ENCODE measurements at regions not wholly inside any gene's neighbourhood (a gene's known extent, or its start where the extent isn't known, plus 50 kb on each side); places are given as distances from the start of the nearest gene placed in this dataset.
A peak's percentile ranks its signal among the peaks of the same experiment; 100 is the strongest.

GRCh38 chr13:91278888-91279287, 68.6 kb upstream of the MIR17HG start:
- Histone ChIP-seq H3K4me3 (ENCODE audit: control insufficient read depth in 1 of 7, extremely low read depth in 1 of 7, insufficient read depth in 4 of 7, low read depth in 2 of 7, low read length in 6 of 7) (peak overlapping the region in 2 of 7 experiments; percentile 4 to 22), H3K4me1 (ENCODE audit: control extremely low read depth in 1 of 4, control insufficient read depth in 4 of 4, insufficient read depth in 4 of 4, low read length in 3 of 4) (peaks cover 3 to 31% (median 16%) of the 10 kb centered on the region in 4 experiments), H3K27ac (ENCODE audit: insufficient read depth in 1 of 2, low read depth in 1 of 2, low read length in 2 of 2, poor library complexity in 1 of 2, severe bottlenecking in 2 of 2) (no peak overlapping the region), H3K27me3 (replicated peaks in 2 of 5; ENCODE audit: control insufficient read depth in 4 of 5, insufficient read depth in 5 of 5, low read length in 4 of 5) (no peaks in the 10 kb centered on the region), H3K9me3 (ENCODE audit: control extremely low read depth in 1 of 5, control insufficient read depth in 4 of 5, insufficient read depth in 2 of 5, low read depth in 1 of 5, low read length in 4 of 5) (peaks cover 0 to 17% (median 3%) of the 10 kb centered on the region in 5 experiments), H3K36me3 (ENCODE audit: control insufficient read depth in 4 of 4, insufficient read depth in 4 of 4, low read length in 3 of 4) (no peaks in the 10 kb centered on the region)
- ChIA-PET POLR2A (no interaction called here), CTCF (no interaction called here)
- DNase-seq = peak; percentile 65 to 98 (median 93)
- WGBS (ENCODE audit: insufficient coverage) = 8% methylated on average over 1 of the region's 2 CpGs

GRCh38 chr13:91280801-91281200, 66.7 kb upstream of the MIR17HG start:
- H3K36me3 ChIP-seq (ENCODE audit: control insufficient read depth in 4 of 4, insufficient read depth in 4 of 4, low read length in 3 of 4) = no peaks in the 10 kb centered on the region
- no peaks in the 10 kb centered on the region for H3K27me3 ChIP-seq (replicated peaks in 2 of 5; ENCODE audit: control insufficient read depth in 4 of 5, insufficient read depth in 5 of 5, low read length in 4 of 5)
- ChIA-PET POLR2A (no interaction called here), CTCF (no interaction called here)
- H3K27ac ChIP-seq (ENCODE audit: insufficient read depth in 1 of 2, low read depth in 1 of 2, low read length in 2 of 2, poor library complexity in 1 of 2, severe bottlenecking in 2 of 2) = no peak overlapping the region
- DNase-seq = peak; percentile 52 to 86 (median 84)
- no peak overlapping the region for H3K4me3 ChIP-seq (ENCODE audit: control insufficient read depth in 1 of 7, extremely low read depth in 1 of 7, insufficient read depth in 4 of 7, low read depth in 2 of 7, low read length in 6 of 7)
- H3K4me1 ChIP-seq (ENCODE audit: control extremely low read depth in 1 of 4, control insufficient read depth in 4 of 4, insufficient read depth in 4 of 4, low read length in 3 of 4) = peaks cover 3 to 35% (median 16%) of the 10 kb centered on the region in 4 experiments
- WGBS (ENCODE audit: insufficient coverage) = no CpG with 5 or more reads among the region's 2 CpGs
- peaks cover 0 to 17% (median 3%) of the 10 kb centered on the region in 5 experiments for H3K9me3 ChIP-seq (ENCODE audit: control extremely low read depth in 1 of 5, control insufficient read depth in 4 of 5, insufficient read depth in 2 of 5, low read depth in 1 of 5, low read length in 4 of 5)

- no peak for DNase-seq
- H3K4me1 ChIP-seq (ENCODE audit: control extremely low read depth in 1 of 4, control insufficient read depth in 4 of 4, insufficient read depth in 4 of 4, low read length in 3 of 4) = peaks cover 0 to 26% (median 9%) of the 10 kb centered on the region in 4 experiments
- H3K9me3 ChIP-seq (ENCODE audit: control extremely low read depth in 1 of 5, control insufficient read depth in 4 of 5, insufficient read depth in 2 of 5, low read depth in 1 of 5, low read length in 4 of 5) = peaks cover 0 to 4% (median 2%) of the 10 kb centered on the region in 5 experiments
- H3K36me3 ChIP-seq (ENCODE audit: control insufficient read depth in 4 of 4, insufficient read depth in 4 of 4, low read length in 3 of 4) = no peaks in the 10 kb centered on the region
- no peak overlapping the region for H3K27ac ChIP-seq (ENCODE audit: insufficient read depth in 1 of 2, low read depth in 1 of 2, low read length in 2 of 2, poor library complexity in 1 of 2, severe bottlenecking in 2 of 2)
- WGBS (ENCODE audit: insufficient coverage) = 94% methylated on average over 3 of the region's 10 CpGs
- POLR2A ChIA-PET = no interaction called here
- CTCF ChIA-PET = no interaction called here
- H3K27me3 ChIP-seq (replicated peaks in 2 of 5; ENCODE audit: control insufficient read depth in 4 of 5, insufficient read depth in 5 of 5, low read length in 4 of 5) = no peaks in the 10 kb centered on the region
- no peak overlapping the region for H3K4me3 ChIP-seq (ENCODE audit: control insufficient read depth in 1 of 7, extremely low read depth in 1 of 7, insufficient read depth in 4 of 7, low read depth in 2 of 7, low read length in 6 of 7)
Observed at GRCh38 chr13:91284335-91284734, 63.2 kb upstream of the MIR17HG start.

GRCh38 chr13:91286317-91286716, 61.2 kb upstream of the MIR17HG start:
- Histone ChIP-seq H3K27ac (ENCODE audit: insufficient read depth in 1 of 2, low read depth in 1 of 2, low read length in 2 of 2, poor library complexity in 1 of 2, severe bottlenecking in 2 of 2) (no peak overlapping the region), H3K36me3 (ENCODE audit: control insufficient read depth in 4 of 4, insufficient read depth in 4 of 4, low read length in 3 of 4) (no peaks in the 10 kb centered on the region), H3K9me3 (ENCODE audit: control extremely low read depth in 1 of 5, control insufficient read depth in 4 of 5, insufficient read depth in 2 of 5, low read depth in 1 of 5, low read length in 4 of 5) (peaks cover 0 to 4% (median 2%) of the 10 kb centered on the region in 5 experiments), H3K27me3 (replicated peaks in 2 of 5; ENCODE audit: control insufficient read depth in 4 of 5, insufficient read depth in 5 of 5, low read length in 4 of 5) (no peaks in the 10 kb centered on the region), H3K4me1 (ENCODE audit: control extremely low read depth in 1 of 4, control insufficient read depth in 4 of 4, insufficient read depth in 4 of 4, low read length in 3 of 4) (peaks cover 0 to 16% (median 2%) of the 10 kb centered on the region in 4 experiments), H3K4me3 (ENCODE audit: control insufficient read depth in 1 of 7, extremely low read depth in 1 of 7, insufficient read depth in 4 of 7, low read depth in 2 of 7, low read length in 6 of 7) (no peak overlapping the region)
- POLR2A ChIA-PET = no interaction called here
- CTCF ChIA-PET = no interaction called here
- WGBS (ENCODE audit: insufficient coverage) = no CpG with 5 or more reads among the region's 1 CpG
- no peak for DNase-seq

- Histone ChIP-seq H3K4me1 (ENCODE audit: control extremely low read depth in 1 of 4, control insufficient read depth in 4 of 4, insufficient read depth in 4 of 4, low read length in 3 of 4) (peaks cover 0 to 3% (median 1%) of the 10 kb centered on the region in 4 experiments), H3K36me3 (ENCODE audit: control insufficient read depth in 4 of 4, insufficient read depth in 4 of 4, low read length in 3 of 4) (no peaks in the 10 kb centered on the region), H3K27ac (ENCODE audit: insufficient read depth in 1 of 2, low read depth in 1 of 2, low read length in 2 of 2, poor library complexity in 1 of 2, severe bottlenecking in 2 of 2) (no peak overlapping the region), H3K9me3 (ENCODE audit: control extremely low read depth in 1 of 5, control insufficient read depth in 4 of 5, insufficient read depth in 2 of 5, low read depth in 1 of 5, low read length in 4 of 5) (peaks cover 0 to 4% (median 2%) of the 10 kb centered on the region in 5 experiments), H3K27me3 (replicated peaks in 2 of 5; ENCODE audit: control insufficient read depth in 4 of 5, insufficient read depth in 5 of 5, low read length in 4 of 5) (no peaks in the 10 kb centered on the region), H3K4me3 (ENCODE audit: control insufficient read depth in 1 of 7, extremely low read depth in 1 of 7, insufficient read depth in 4 of 7, low read depth in 2 of 7, low read length in 6 of 7) (no peak overlapping the region)
- ChIA-PET POLR2A (no interaction called here), CTCF (interaction anchor here (1.3 kb wide), 1 partner anchor 9 kb away, joined by 3 read pairs; no protein-coding TSS in a partner anchor)
- no peak for DNase-seq
- 98% methylated on average over 2 of the region's 2 CpGs for WGBS (ENCODE audit: insufficient coverage)
Observed at GRCh38 chr13:91291078-91291477, 56.4 kb upstream of the MIR17HG start.

- Histone ChIP-seq H3K4me1 (ENCODE audit: control extremely low read depth in 1 of 4, control insufficient read depth in 4 of 4, insufficient read depth in 4 of 4, low read length in 3 of 4) (peaks cover 0 to 3% (median 1%) of the 10 kb centered on the region in 4 experiments), H3K9me3 (ENCODE audit: control extremely low read depth in 1 of 5, control insufficient read depth in 4 of 5, insufficient read depth in 2 of 5, low read depth in 1 of 5, low read length in 4 of 5) (peaks cover 0 to 4% (median 2%) of the 10 kb centered on the region in 5 experiments), H3K36me3 (ENCODE audit: control insufficient read depth in 4 of 4, insufficient read depth in 4 of 4, low read length in 3 of 4) (no peaks in the 10 kb centered on the region), H3K4me3 (ENCODE audit: control insufficient read depth in 1 of 7, extremely low read depth in 1 of 7, insufficient read depth in 4 of 7, low read depth in 2 of 7, low read length in 6 of 7) (no peak overlapping the region), H3K27ac (ENCODE audit: insufficient read depth in 1 of 2, low read depth in 1 of 2, low read length in 2 of 2, poor library complexity in 1 of 2, severe bottlenecking in 2 of 2) (no peak overlapping the region), H3K27me3 (replicated peaks in 2 of 5; ENCODE audit: control insufficient read depth in 4 of 5, insufficient read depth in 5 of 5, low read length in 4 of 5) (no peaks in the 10 kb centered on the region)
- no peak for DNase-seq
- ChIA-PET CTCF (no interaction called here), POLR2A (no interaction called here)
- WGBS (ENCODE audit: insufficient coverage) = 96% methylated on average over 3 of the region's 7 CpGs
Observed at GRCh38 chr13:91292630-91293221, 54.8 kb upstream of the MIR17HG start.

GRCh38 chr13:91295712-91296410, 51.6 kb upstream of the MIR17HG start:
- H3K4me1 ChIP-seq (ENCODE audit: control extremely low read depth in 1 of 4, control insufficient read depth in 4 of 4, insufficient read depth in 4 of 4, low read length in 3 of 4) = peaks cover 0 to under 1% (median 0%) of the 10 kb centered on the region in 4 experiments
- H3K4me3 ChIP-seq (ENCODE audit: control insufficient read depth in 1 of 7, extremely low read depth in 1 of 7, insufficient read depth in 4 of 7, low read depth in 2 of 7, low read length in 6 of 7) = no peak overlapping the region
- ChIA-PET CTCF (interaction anchor here (0.7 to 1.5 kb wide), 3 partner anchors 16 to 793 kb away, joined by 3 to 4 read pairs (median 3); no protein-coding TSS in a partner anchor), POLR2A (no interaction called here)
- DNase-seq = no peak
- WGBS (ENCODE audit: insufficient coverage) = 89% methylated on average over 11 of the region's 15 CpGs
- H3K27ac ChIP-seq (ENCODE audit: insufficient read depth in 1 of 2, low read depth in 1 of 2, low read length in 2 of 2, poor library complexity in 1 of 2, severe bottlenecking in 2 of 2) = no peak overlapping the region
- H3K9me3 ChIP-seq (ENCODE audit: control extremely low read depth in 1 of 5, control insufficient read depth in 4 of 5, insufficient read depth in 2 of 5, low read depth in 1 of 5, low read length in 4 of 5) = peaks cover 0 to 3% (median 0%) of the 10 kb centered on the region in 5 experiments
- H3K27me3 ChIP-seq (replicated peaks in 2 of 5; ENCODE audit: control insufficient read depth in 4 of 5, insufficient read depth in 5 of 5, low read length in 4 of 5) = no peaks in the 10 kb centered on the region
- H3K36me3 ChIP-seq (ENCODE audit: control insufficient read depth in 4 of 4, insufficient read depth in 4 of 4, low read length in 3 of 4) = no peaks in the 10 kb centered on the region
